HCT116 (cell line): ENCODE measurements at regions not wholly inside any gene's neighbourhood (a gene's known extent, or its start where the extent isn't known, plus 50 kb on each side); places are given as distances from the start of the nearest gene placed in this dataset.

Source experiments
- EZH2 ChIP-seq: fragments of 200-600 bp; sonication (generic); IDR thresholded peaks from 2 replicates; pipeline ENCODE4 v1.6.1; 2017; ENCODE audit warnings: antibody characterized with exemption, mixed run types
- POLR2A ChIP-seq: IDR thresholded peaks from 2 replicates; pipeline ENCODE4 v1.7.0; 2011; ENCODE audit warnings: borderline replicate concordance; ENCODE audit not compliant: insufficient read depth, insufficient read length; ENCODE audit errors: extremely low read depth
- POLR2AphosphoS5 ChIP-seq: IDR thresholded peaks from 2 replicates; pipeline ENCODE4 v1.6.1; 2011; ENCODE audit warnings: mild to moderate bottlenecking, low read depth, low read length, moderate library complexity
- TF ChIP-seq, protein P1 (sequence below), 3 experiments: fragments of 200-600 bp in 1 of 3; sonication (generic) in 1 of 3; IDR thresholded peaks in 2 of 3; conservative IDR thresholded peaks in 1 of 3; 2 replicates each; pipeline ENCODE4 v1.5.1; 2012 to 2017; ENCODE audit warnings: low read depth in 2 of 3, low read length in 2 of 3, antibody characterized with exemption in 1 of 3, borderline replicate concordance in 1 of 3, control low read depth in 1 of 3, mild to moderate bottlenecking in 1 of 3, mixed read lengths in 1 of 3, mixed run types in 1 of 3, moderate library complexity in 1 of 3; ENCODE audit not compliant: insufficient read depth in 1 of 3

DNA sequence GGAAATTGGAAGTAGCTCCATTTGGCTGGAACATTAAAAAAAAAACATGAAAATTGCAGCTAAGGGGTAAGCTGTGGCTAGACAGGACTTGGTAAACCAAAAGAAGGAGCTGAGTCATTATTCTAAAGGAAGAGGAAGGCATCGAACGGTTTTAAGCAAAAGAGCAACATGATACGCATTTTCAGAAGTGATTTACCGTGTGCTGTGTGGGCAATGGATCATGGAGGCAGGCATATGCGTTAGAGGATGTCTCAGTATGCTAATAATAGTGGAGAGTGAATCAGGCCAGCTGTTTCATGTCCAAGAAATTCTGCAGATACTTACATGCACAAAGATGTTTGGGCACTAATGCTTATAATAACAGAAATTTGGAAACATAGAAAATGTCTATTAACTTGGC, 409.1 kb upstream of the ATP11B start:
- no peak for TF ChIP-seq POLR2AphosphoS5
- no peak for TF ChIP-seq EZH2
- TF ChIP-seq, protein P1, sequence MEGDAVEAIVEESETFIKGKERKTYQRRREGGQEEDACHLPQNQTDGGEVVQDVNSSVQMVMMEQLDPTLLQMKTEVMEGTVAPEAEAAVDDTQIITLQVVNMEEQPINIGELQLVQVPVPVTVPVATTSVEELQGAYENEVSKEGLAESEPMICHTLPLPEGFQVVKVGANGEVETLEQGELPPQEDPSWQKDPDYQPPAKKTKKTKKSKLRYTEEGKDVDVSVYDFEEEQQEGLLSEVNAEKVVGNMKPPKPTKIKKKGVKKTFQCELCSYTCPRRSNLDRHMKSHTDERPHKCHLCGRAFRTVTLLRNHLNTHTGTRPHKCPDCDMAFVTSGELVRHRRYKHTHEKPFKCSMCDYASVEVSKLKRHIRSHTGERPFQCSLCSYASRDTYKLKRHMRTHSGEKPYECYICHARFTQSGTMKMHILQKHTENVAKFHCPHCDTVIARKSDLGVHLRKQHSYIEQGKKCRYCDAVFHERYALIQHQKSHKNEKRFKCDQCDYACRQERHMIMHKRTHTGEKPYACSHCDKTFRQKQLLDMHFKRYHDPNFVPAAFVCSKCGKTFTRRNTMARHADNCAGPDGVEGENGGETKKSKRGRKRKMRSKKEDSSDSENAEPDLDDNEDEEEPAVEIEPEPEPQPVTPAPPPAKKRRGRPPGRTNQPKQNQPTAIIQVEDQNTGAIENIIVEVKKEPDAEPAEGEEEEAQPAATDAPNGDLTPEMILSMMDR (IDR thresholded peaks at IDR 0.05 in 2 of 3, conservative IDR thresholded peaks at IDR 0.05 in 1 of 3; ENCODE audit: borderline replicate concordance in 1 of 3, insufficient read depth in 1 of 3, low read depth in 2 of 3, low read length in 2 of 3) = no peak
- no peak for TF ChIP-seq POLR2A
